NCI-H446 (cell line): ENCODE measurements at regions not wholly inside any gene's neighbourhood (a gene's known extent, or its start where the extent isn't known, plus 50 kb on each side); places are given as distances from the start of the nearest gene placed in this dataset.

Source experiments
- DNase-seq, 2 experiments: peaks; one replicate each; lab custom pipeline; 2025; lab: John Stamatoyannopoulos, UW

GRCh38 chr5:16013334-16014065 lies 166.1 kb downstream of the MARCHF11 start:
- DNase-seq: no peak

GRCh38 chr5:16009256-16009655 lies 170.3 kb downstream of the MARCHF11 start:
- no peak for DNase-seq

GRCh38 chr5:16007750-16008415 lies 171.7 kb downstream of the MARCHF11 start:
- no peak for DNase-seq

- no peak for DNase-seq
These were observed 174.4 kb downstream of the MARCHF11 start for GRCh38 chr5:16005225-16005624.

GRCh38 chr5:16000056-16000455 lies 179.5 kb downstream of the MARCHF11 start:
- DNase-seq: no peak

GRCh38 chr5:15995341-15996052 lies 184.1 kb downstream of the MARCHF11 start:
- DNase-seq: peak in 1 of 2 experiments; percentile 28

- DNase-seq: no peak
These were observed 185.7 kb downstream of the MARCHF11 start for GRCh38 chr5:15993919-15994318.

GRCh38 chr5:15993334-15993733 lies 186.3 kb downstream of the MARCHF11 start:
- DNase-seq: no peak

GRCh38 chr5:15992918-15993317 lies 186.7 kb downstream of the MARCHF11 start:
- no peak for DNase-seq

GRCh38 chr5:15991586-15991985 lies 188.0 kb downstream of the MARCHF11 start:
- no peak for DNase-seq
